Testis (tissue), 2 donors: ENCODE measurements at regions not wholly inside any gene's neighbourhood (a gene's known extent, or its start where the extent isn't known, plus 50 kb on each side); places are given as distances from the start of the nearest gene placed in this dataset.

Experiments used
- CTCF ChIP-seq, 3 experiments: fragments of 450-650 bp in 2 of 3; fragments of 200-600 bp in 1 of 3; sonication (generic) in 1 of 3; IDR thresholded peaks; one replicate each; pipeline ENCODE4 v1.5.1; 2016 to 2019; ENCODE audit warnings: antibody characterized with exemption in 3 of 3, mild to moderate bottlenecking in 2 of 3, moderate library complexity in 1 of 3
- POLR2A ChIP-seq: fragments of 450-650 bp; IDR thresholded peaks from one replicate; pipeline ENCODE4 v1.6.1; 2017; ENCODE audit warnings: antibody characterized with exemption, mild to moderate bottlenecking, moderate library complexity

- TF ChIP-seq CTCF (IDR thresholded peaks at IDR 0.05) (no peak), POLR2A (no peak)
Measured at GRCh38 chr2:43000242-43001054, 208.1 kb upstream of the HAAO start.
